LNCaP clone FGC (cell line): ENCODE measurements at regions not wholly inside any gene's neighbourhood (a gene's known extent, or its start where the extent isn't known, plus 50 kb on each side); places are given as distances from the start of the nearest gene placed in this dataset.

ENCODE experiments used
- DNase-seq: peaks from one replicate; pipeline ENCODE4 v3.0.0-alpha.2; 2011; ENCODE audit warnings: low read depth
- H3K4me3 ChIP-seq: 2 replicates; pipeline ENCODE4 v1.5.1; 2011; ENCODE audit warnings: mild to moderate bottlenecking, low read depth, low read length, control low read depth
- CTCF ChIP-seq: IDR thresholded peaks from 2 replicates; pipeline ENCODE4 v1.5.1; 2012; ENCODE audit warnings: mild to moderate bottlenecking; ENCODE audit not compliant: control insufficient read depth, insufficient read depth; ENCODE audit errors: extremely low read depth

DNA sequence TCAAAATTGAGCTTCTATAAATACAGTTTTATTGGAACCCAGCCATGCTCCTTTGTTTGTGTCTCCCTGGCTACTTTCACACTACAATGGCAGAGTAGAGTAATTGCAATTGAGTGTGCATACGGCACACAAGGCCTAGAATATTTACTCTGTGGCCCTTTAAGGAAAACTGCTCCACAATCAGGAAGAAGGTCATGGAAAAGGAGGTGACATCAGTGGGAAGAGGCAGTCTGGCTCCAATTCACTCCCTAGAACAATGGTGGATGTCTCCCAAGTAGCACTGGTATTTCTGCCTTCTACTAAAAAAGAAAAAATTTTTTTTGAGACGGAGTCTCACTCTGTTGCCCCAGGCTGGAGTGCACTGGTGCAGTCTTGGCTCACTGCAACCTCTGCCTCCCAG is 51.3 kb downstream of the KRTAP19-8 start:
- no peak overlapping the region for H3K4me3 ChIP-seq
- TF ChIP-seq CTCF: no peak
- no peak for DNase-seq

GRCh38 chr21:30984889-30985288 is 53.4 kb downstream of the KRTAP19-8 start:
- no peak for DNase-seq
- no peak overlapping the region for H3K4me3 ChIP-seq
- TF ChIP-seq CTCF: no peak

- no peak for DNase-seq
- H3K4me3 ChIP-seq: no peak overlapping the region
- no peak for TF ChIP-seq CTCF
Observed at GRCh38 chr21:30981403-30981802, 56.9 kb downstream of the KRTAP19-8 start.

- DNase-seq: no peak
- TF ChIP-seq CTCF: no peak
Observed at GRCh38 chr21:30979054-30979453, 59.2 kb downstream of the KRTAP19-8 start.

GRCh38 chr21:30964283-30964682 is 74.0 kb downstream of the KRTAP19-8 start:
- H3K4me3 ChIP-seq: no peak overlapping the region
- no peak for TF ChIP-seq CTCF
- DNase-seq: no peak

More at GRCh38 chr21:30979054-30979453, 59.2 kb downstream of the KRTAP19-8 start:
- H3K4me3 ChIP-seq: no peak overlapping the region

GRCh38 chr21:30963502-30963901 is 74.8 kb downstream of the KRTAP19-8 start:
- no peak overlapping the region for H3K4me3 ChIP-seq
- no peak for DNase-seq
- TF ChIP-seq CTCF: no peak

DNA sequence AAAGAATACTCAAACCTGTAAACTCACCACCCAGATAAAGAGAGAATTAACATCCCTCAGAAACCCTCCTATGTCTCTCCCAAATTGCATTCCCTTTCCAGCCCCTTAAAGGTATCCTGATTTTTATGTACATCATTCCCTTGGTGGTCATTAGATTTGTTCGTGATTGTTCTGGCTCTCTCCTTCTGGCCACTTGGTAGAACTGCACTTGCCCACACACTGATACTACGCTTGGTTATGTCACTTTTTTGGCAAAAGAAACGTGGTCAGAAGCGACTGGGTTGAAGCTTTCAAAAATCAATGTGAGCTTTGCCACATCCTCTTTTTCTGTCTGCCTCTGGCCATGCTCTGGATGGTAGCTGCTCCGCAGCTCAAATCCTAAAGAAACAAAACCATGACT is 76.3 kb downstream of the KRTAP19-8 start:
- DNase-seq: no peak
- peak; percentile 25; the same call in 1 of the 2 replicates for TF ChIP-seq CTCF
- no peak overlapping the region for H3K4me3 ChIP-seq
